ENCODE measurements at regions not wholly inside any gene's neighbourhood (a gene's known extent, or its start where the extent isn't known, plus 50 kb on each side); places are given as distances from the start of the nearest gene placed in this dataset.

DNA sequence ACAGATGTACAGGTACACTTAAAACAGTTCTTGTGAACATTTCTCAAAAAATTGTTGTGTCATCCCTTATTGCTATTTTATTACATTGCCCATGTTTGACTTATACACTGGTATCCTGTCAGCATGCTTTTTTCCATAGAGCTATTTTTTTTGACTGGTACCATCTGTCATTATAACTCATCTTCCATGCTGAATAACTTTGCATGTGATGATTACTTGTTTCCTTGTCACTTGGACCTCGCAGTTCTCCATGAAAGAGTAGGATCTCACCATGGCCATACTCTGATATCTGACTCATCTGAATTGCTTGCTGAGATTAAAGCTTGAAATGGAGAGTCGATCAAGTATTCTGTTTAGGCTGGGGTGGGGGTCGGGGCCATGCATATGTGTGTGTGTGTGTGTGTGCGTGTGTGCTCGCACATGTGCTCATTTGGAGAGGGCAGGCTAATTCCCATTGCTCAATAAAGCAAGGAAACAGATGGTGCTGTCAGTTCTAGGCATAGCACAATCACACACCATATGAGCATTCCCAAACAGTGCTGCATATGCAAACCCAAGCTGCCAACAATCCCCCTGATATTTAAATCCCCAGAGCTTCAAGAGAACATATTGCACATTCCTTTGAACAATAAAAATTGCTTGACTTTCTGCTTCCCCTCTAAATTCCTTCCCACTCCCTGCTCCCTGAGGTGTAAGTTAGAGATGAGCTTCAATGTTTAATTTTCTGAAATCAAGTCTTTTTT is 62.9 kb downstream of the NHLRC3 start:
- no peak overlapping the region for H3K4me3 ChIP-seq (ENCODE audit: low read depth in 1 of 2, low read length in 2 of 2)

DNA sequence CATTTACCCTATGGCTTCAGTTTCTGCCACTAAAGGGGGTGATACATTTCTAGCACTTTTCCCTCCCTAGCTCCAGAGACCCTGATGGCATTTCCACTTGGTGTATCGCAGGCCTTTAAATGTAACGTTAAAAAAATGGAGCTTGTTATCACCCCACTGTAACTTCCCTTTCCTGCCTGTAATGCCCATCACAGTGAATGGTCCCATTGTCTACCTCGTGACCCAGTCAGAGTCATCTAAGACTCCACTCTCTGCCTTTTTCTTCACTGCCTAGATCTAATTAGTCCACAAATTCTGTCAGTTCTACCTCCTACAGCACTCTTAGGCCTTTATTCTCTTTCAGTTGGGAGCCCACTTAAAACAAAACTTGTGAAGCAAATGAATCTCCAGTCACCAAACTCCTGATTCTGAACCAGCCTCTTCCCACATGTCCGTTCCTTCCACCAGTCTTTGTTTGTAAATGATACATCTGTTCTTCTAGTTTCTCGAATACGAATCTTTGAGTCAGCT is 64.8 kb downstream of the NHLRC3 start:
- H3K27me3 ChIP-seq (ENCODE audit: control insufficient read depth in 1 of 2, insufficient read depth in 2 of 2, low read length in 2 of 2): no peaks in the 10 kb centered on the region
- H3K4me3 ChIP-seq (ENCODE audit: low read depth in 1 of 2, low read length in 2 of 2): no peak overlapping the region
- H3K4me1 ChIP-seq (ENCODE audit: control insufficient read depth in 2 of 2, insufficient read depth in 2 of 2, low read length in 1 of 2): no peaks in the 10 kb centered on the region
- no peaks in the 10 kb centered on the region for H3K36me3 ChIP-seq (ENCODE audit: control insufficient read depth in 2 of 2, insufficient read depth in 2 of 2, low read length in 1 of 2)
- WGBS, 2 donors: 74 to 76% methylated on average over 6 of the region's 6 CpGs
- no peaks in the 10 kb centered on the region for H3K9me3 ChIP-seq (ENCODE audit: control insufficient read depth in 2 of 2, insufficient read depth in 1 of 2, low read depth in 1 of 2, low read length in 1 of 2)
- H3K27ac ChIP-seq (ENCODE audit: low read depth in 2 of 2, low read length in 1 of 2): no peak overlapping the region

More for the DNA sequence above, 62.9 kb downstream of the NHLRC3 start:
- H3K27ac ChIP-seq (ENCODE audit: low read depth in 2 of 2, low read length in 1 of 2): no peak overlapping the region
- no peaks in the 10 kb centered on the region for H3K4me1 ChIP-seq (ENCODE audit: control insufficient read depth in 2 of 2, insufficient read depth in 2 of 2, low read length in 1 of 2)
- H3K9me3 ChIP-seq (ENCODE audit: control insufficient read depth in 2 of 2, insufficient read depth in 1 of 2, low read depth in 1 of 2, low read length in 1 of 2): no peaks in the 10 kb centered on the region
- WGBS, 2 donors: 72 to 86% methylated on average over 5 of the region's 5 CpGs
- no peaks in the 10 kb centered on the region for H3K36me3 ChIP-seq (ENCODE audit: control insufficient read depth in 2 of 2, insufficient read depth in 2 of 2, low read length in 1 of 2)
- no peaks in the 10 kb centered on the region for H3K27me3 ChIP-seq (ENCODE audit: control insufficient read depth in 1 of 2, insufficient read depth in 2 of 2, low read length in 2 of 2)

DNA sequence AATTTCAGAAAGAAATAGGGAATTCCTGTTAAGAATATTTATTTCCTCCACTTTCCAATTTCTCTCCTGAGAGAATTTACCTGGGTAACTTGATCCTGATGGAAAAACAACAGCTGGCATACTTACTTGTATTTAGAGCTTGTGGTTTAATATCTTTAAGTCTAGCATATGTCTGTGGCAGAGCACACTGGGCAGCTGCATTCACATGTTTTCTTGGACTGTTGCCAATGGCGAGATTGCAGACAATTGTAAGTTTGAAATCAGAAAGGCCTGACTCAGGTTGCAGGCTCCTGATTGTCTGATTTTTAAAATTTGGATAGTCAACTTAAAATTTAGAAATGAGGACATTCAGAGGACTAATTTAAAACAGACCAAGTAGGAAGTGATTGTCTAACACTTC is 66.9 kb downstream of the NHLRC3 start:
- Histone ChIP-seq H3K4me3 (ENCODE audit: low read depth in 1 of 2, low read length in 2 of 2) (no peak overlapping the region), H3K4me1 (ENCODE audit: control insufficient read depth in 2 of 2, insufficient read depth in 2 of 2, low read length in 1 of 2) (no peaks in the 10 kb centered on the region), H3K9me3 (ENCODE audit: control insufficient read depth in 2 of 2, insufficient read depth in 1 of 2, low read depth in 1 of 2, low read length in 1 of 2) (no peaks in the 10 kb centered on the region), H3K36me3 (ENCODE audit: control insufficient read depth in 2 of 2, insufficient read depth in 2 of 2, low read length in 1 of 2) (no peaks in the 10 kb centered on the region), H3K27me3 (ENCODE audit: control insufficient read depth in 1 of 2, insufficient read depth in 2 of 2, low read length in 2 of 2) (no peaks in the 10 kb centered on the region), H3K27ac (ENCODE audit: low read depth in 2 of 2, low read length in 1 of 2) (no peak overlapping the region)
- 20 to 21% methylated on average over 1 of the region's 1 CpG for WGBS, 2 donors

DNA sequence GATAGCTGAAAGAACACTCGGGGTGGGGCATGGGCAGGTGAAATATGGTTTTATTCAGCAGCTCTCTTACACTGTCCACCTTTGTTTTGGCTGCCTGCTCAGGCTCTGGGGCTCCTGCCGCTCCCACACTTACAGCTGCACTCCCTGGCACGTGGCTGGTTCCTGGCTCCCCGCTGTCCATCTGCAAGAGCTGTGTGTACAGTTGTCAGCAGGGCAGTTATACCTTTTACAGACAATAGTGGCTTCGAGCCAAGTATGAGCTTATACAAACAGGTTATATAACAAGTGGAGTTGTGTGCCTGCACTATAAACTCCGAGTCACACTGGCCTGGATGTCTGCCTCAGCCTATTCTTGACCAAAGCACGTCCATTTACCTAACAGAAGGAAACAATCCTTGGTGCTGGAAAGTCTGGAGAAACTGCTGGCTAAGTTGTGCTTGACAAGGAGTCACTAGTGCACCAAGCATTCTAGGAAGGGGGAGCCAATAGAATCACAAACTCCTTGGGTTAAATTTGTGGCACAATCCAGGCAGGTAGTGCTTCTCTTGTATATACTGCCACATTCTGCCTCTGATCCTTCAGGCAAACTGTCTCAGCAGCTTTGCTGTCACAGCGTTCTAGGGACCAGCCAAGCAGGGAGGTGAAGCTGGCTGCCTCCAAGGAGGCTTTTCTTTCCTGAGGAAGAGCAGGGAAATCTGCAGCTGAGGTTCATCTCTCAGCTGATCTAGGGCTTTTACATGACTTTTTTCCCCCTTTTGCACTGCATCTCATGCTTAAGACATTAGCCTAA is 68.2 kb downstream of the NHLRC3 start:
- Histone ChIP-seq H3K36me3 (ENCODE audit: control insufficient read depth in 2 of 2, insufficient read depth in 2 of 2, low read length in 1 of 2) (no peaks in the 10 kb centered on the region), H3K4me1 (ENCODE audit: control insufficient read depth in 2 of 2, insufficient read depth in 2 of 2, low read length in 1 of 2) (no peaks in the 10 kb centered on the region), H3K27me3 (ENCODE audit: control insufficient read depth in 1 of 2, insufficient read depth in 2 of 2, low read length in 2 of 2) (no peaks in the 10 kb centered on the region), H3K9me3 (ENCODE audit: control insufficient read depth in 2 of 2, insufficient read depth in 1 of 2, low read depth in 1 of 2, low read length in 1 of 2) (no peaks in the 10 kb centered on the region), H3K27ac (ENCODE audit: low read depth in 2 of 2, low read length in 1 of 2) (no peak overlapping the region), H3K4me3 (ENCODE audit: low read depth in 1 of 2, low read length in 2 of 2) (no peak overlapping the region)
- 59 to 62% methylated on average over 8 of the region's 8 CpGs for WGBS, 2 donors

DNA sequence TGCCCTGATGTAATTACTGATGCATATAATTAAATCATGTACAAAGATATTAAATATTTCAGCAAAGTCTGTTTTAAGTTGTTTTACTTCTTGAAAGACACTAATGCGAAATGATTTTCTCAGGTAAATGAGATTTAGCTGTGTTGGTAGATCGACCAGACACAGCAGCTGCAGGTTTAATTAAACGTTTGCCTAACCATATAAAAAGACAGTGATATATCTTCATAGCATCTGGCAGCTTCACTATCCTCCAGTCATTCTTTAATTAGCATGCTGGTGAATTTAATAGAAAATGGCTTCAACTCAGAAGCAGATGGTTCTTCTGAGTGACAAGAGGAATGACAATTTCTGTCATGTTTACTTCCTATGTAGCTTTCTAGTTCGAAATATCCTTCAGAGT is 69.3 kb downstream of the NHLRC3 start:
- H3K27ac ChIP-seq (ENCODE audit: low read depth in 2 of 2, low read length in 1 of 2): no peak overlapping the region
- no peaks in the 10 kb centered on the region for H3K9me3 ChIP-seq (ENCODE audit: control insufficient read depth in 2 of 2, insufficient read depth in 1 of 2, low read depth in 1 of 2, low read length in 1 of 2)
- H3K36me3 ChIP-seq (ENCODE audit: control insufficient read depth in 2 of 2, insufficient read depth in 2 of 2, low read length in 1 of 2): no peaks in the 10 kb centered on the region
- no peaks in the 10 kb centered on the region for H3K27me3 ChIP-seq (ENCODE audit: control insufficient read depth in 1 of 2, insufficient read depth in 2 of 2, low read length in 2 of 2)
- 60 to 70% methylated on average over 4 of the region's 4 CpGs for WGBS, 2 donors
- no peaks in the 10 kb centered on the region for H3K4me1 ChIP-seq (ENCODE audit: control insufficient read depth in 2 of 2, insufficient read depth in 2 of 2, low read length in 1 of 2)
- H3K4me3 ChIP-seq (ENCODE audit: low read depth in 1 of 2, low read length in 2 of 2): no peak overlapping the region

DNA sequence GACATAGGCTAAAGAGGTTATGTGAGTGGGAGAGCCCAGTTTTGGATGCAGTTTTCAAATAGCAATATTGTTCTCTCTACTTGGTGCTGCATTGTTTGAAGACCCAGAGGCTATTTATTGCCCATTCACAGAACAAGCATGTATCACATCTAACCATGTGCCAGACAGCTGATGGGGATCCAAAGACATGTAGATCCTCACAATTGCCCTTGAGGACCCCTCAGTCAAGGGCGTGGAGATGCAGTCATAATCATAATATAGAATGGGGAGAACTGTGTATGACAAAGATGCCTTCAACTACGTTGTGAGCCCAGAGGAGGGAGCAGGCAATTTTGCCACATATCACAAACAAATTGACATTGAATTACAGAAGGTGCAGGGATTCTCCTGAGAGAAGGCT is 70.5 kb downstream of the NHLRC3 start:
- Histone ChIP-seq H3K4me1 (ENCODE audit: control insufficient read depth in 2 of 2, insufficient read depth in 2 of 2, low read length in 1 of 2) (no peaks in the 10 kb centered on the region), H3K4me3 (ENCODE audit: low read depth in 1 of 2, low read length in 2 of 2) (no peak overlapping the region), H3K27me3 (ENCODE audit: control insufficient read depth in 1 of 2, insufficient read depth in 2 of 2, low read length in 2 of 2) (no peaks in the 10 kb centered on the region), H3K9me3 (ENCODE audit: control insufficient read depth in 2 of 2, insufficient read depth in 1 of 2, low read depth in 1 of 2, low read length in 1 of 2) (no peaks in the 10 kb centered on the region), H3K27ac (ENCODE audit: low read depth in 2 of 2, low read length in 1 of 2) (no peak overlapping the region), H3K36me3 (ENCODE audit: control insufficient read depth in 2 of 2, insufficient read depth in 2 of 2, low read length in 1 of 2) (no peaks in the 10 kb centered on the region)
- WGBS, 2 donors: 41 to 44% methylated on average over 2 of the region's 2 CpGs

DNA sequence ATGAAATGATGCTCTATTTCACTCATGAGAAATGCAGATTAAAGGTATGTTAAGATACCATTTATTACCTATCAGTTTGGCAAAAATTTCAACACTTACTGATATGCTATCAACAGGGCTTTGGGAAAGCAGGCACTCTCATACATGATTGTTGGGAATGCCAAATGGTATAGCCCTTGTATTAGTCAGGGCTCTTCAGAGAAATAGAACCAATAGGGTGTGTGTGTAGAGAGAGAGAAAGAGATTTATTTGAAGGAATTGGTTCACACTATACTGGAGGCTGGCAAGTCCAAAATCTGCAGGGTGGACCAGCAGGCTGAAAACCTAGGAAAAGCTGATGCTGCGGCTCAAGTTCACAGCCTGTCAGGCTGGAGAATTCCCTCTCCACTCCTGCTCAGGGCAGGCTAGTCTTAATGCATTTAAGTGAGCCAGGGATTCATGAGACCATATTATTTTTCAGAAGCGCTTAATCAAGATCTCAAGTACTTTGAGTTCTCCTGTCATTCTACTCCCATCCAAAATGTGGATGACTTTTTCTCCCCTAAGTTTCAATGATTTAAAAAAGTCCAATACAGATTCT is 72.4 kb downstream of the NHLRC3 start:
- no peaks in the 10 kb centered on the region for H3K9me3 ChIP-seq (ENCODE audit: control insufficient read depth in 2 of 2, insufficient read depth in 1 of 2, low read depth in 1 of 2, low read length in 1 of 2)
- 95 to 96% methylated on average over 2 of the region's 2 CpGs for WGBS, 2 donors
- H3K4me1 ChIP-seq (ENCODE audit: control insufficient read depth in 2 of 2, insufficient read depth in 2 of 2, low read length in 1 of 2): no peaks in the 10 kb centered on the region
- H3K27ac ChIP-seq (ENCODE audit: low read depth in 2 of 2, low read length in 1 of 2): no peak overlapping the region
- no peaks in the 10 kb centered on the region for H3K36me3 ChIP-seq (ENCODE audit: control insufficient read depth in 2 of 2, insufficient read depth in 2 of 2, low read length in 1 of 2)
- no peaks in the 10 kb centered on the region for H3K27me3 ChIP-seq (ENCODE audit: control insufficient read depth in 1 of 2, insufficient read depth in 2 of 2, low read length in 2 of 2)
- no peak overlapping the region for H3K4me3 ChIP-seq (ENCODE audit: low read depth in 1 of 2, low read length in 2 of 2)

DNA sequence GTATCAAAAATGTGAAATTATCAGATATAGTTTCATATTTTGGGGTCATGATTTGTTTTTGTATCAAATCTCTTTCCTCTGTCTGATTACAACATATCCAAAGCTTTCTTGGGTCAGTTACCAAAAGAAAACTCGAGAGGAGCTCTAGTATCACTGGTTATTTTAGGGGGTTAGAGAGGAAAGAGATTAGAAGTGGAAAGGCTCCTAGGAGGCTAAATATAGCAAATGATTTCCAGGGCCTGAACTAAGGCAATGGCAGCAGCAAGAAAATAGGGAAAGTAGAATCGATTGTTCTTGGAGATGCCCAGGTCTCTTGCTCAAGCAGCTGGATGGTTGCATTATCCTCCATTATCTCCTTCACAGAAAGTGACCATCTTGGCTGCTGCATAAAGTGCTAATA is 72.9 kb downstream of the NHLRC3 start:
- H3K4me3 ChIP-seq (ENCODE audit: low read depth in 1 of 2, low read length in 2 of 2): no peak overlapping the region
- H3K27ac ChIP-seq (ENCODE audit: low read depth in 2 of 2, low read length in 1 of 2): no peak overlapping the region
- WGBS, 2 donors: 0% methylated on average over 2 of the region's 2 CpGs
- no peaks in the 10 kb centered on the region for H3K9me3 ChIP-seq (ENCODE audit: control insufficient read depth in 2 of 2, insufficient read depth in 1 of 2, low read depth in 1 of 2, low read length in 1 of 2)
- no peaks in the 10 kb centered on the region for H3K27me3 ChIP-seq (ENCODE audit: control insufficient read depth in 1 of 2, insufficient read depth in 2 of 2, low read length in 2 of 2)
- H3K4me1 ChIP-seq (ENCODE audit: control insufficient read depth in 2 of 2, insufficient read depth in 2 of 2, low read length in 1 of 2): no peaks in the 10 kb centered on the region
- H3K36me3 ChIP-seq (ENCODE audit: control insufficient read depth in 2 of 2, insufficient read depth in 2 of 2, low read length in 1 of 2): no peaks in the 10 kb centered on the region

DNA sequence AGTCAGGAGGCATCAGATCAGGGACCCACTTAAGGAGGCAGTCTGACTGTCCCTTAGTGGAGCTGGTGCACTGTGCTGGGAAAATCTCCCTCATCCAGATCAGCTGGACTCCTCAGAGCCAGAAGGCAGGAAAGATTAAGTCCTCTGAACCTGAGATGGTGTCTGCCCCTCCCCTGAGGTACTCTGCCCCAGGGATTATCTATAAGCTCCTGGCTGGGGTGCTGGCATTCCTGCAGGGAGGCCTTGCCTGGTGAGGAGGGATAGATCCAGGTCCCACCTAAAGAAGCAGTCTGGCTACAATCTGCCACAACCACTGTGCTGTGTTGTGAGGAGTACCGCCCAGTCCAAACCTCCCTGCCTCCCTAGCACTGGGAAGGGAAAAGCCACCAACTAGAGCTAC is 81.2 kb downstream of the NHLRC3 start:
- Histone ChIP-seq H3K4me1 (ENCODE audit: control insufficient read depth in 2 of 2, insufficient read depth in 2 of 2, low read length in 1 of 2) (no peaks in the 10 kb centered on the region), H3K9me3 (ENCODE audit: control insufficient read depth in 2 of 2, insufficient read depth in 1 of 2, low read depth in 1 of 2, low read length in 1 of 2) (no peaks in the 10 kb centered on the region), H3K36me3 (ENCODE audit: control insufficient read depth in 2 of 2, insufficient read depth in 2 of 2, low read length in 1 of 2) (no peaks in the 10 kb centered on the region), H3K4me3 (ENCODE audit: low read depth in 1 of 2, low read length in 2 of 2) (no peak overlapping the region), H3K27me3 (ENCODE audit: control insufficient read depth in 1 of 2, insufficient read depth in 2 of 2, low read length in 2 of 2) (no peaks in the 10 kb centered on the region), H3K27ac (ENCODE audit: low read depth in 2 of 2, low read length in 1 of 2) (no peak overlapping the region)
- WGBS, 2 donors: 100% methylated on average over 1 of the region's 1 CpG

Measured in esophagus (tissue), 2 donors.